Gastrocnemius medialis (tissue), 4 donors: ENCODE measurements at regions not wholly inside any gene's neighbourhood (a gene's known extent, or its start where the extent isn't known, plus 50 kb on each side); places are given as distances from the start of the nearest gene placed in this dataset.

Experiments used
- CTCF ChIP-seq, 5 experiments: fragments of 450-650 bp in 3 of 5; fragments of 200-600 bp in 2 of 5; sonication (generic) in 2 of 5; IDR thresholded peaks in 4 of 5; conservative IDR thresholded peaks in 1 of 5; 1 replicate in 4 of 5; 2 replicates in 1 of 5; pipeline ENCODE4 v1.5.1; 2016 to 2019; ENCODE audit warnings: antibody characterized with exemption in 5 of 5, mild to moderate bottlenecking in 3 of 5, moderate library complexity in 3 of 5
- POLR2A ChIP-seq, 2 donors: fragments of 450-650 bp; IDR thresholded peaks; one replicate each; pipeline ENCODE4 v1.6.1; 2017; ENCODE audit warnings: antibody characterized with exemption in 2 of 2, mild to moderate bottlenecking in 2 of 2, moderate library complexity in 2 of 2

DNA sequence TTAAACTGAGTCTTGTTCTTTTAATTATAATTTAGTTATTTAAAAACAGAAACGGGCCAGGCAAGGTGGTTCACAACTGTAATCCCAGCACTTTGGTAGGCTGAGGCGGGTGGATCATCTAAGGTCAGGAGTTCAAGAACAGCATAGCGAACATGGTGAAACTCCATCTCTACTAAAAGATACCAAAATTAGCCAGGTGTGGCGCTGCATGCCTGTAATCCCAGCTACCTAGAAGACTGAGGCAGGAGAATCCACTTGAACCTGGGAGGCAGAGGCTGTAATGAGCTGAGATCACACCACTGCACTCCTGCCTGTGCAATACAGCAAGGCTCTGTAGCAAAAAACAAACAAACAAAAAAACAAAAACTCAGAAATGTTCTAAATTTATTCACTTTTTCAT lies 852.9 kb downstream of the TECRL start:
- TF ChIP-seq CTCF (IDR thresholded peaks at IDR 0.05 in 4 of 5, conservative IDR thresholded peaks at IDR 0.05 in 1 of 5) (no peak), POLR2A (IDR thresholded peaks at IDR 0.05) (no peak)
